Upper lobe of left lung (tissue), 6 donors: ENCODE measurements at regions not wholly inside any gene's neighbourhood (a gene's known extent, or its start where the extent isn't known, plus 50 kb on each side); places are given as distances from the start of the nearest gene placed in this dataset.

Source experiments
- ATAC-seq, 2 donors: fragments of 200-7000 bp; cut with Tn5 transposase; one replicate each; pipeline ENCODE4 v1.9.1; 2022; ENCODE audit warnings: mild to moderate bottlenecking in 2 of 2, moderate library complexity in 2 of 2; ENCODE audit not compliant: low FRiP score in 2 of 2
- DNase-seq, 2 donors: peaks; one replicate each; pipeline ENCODE4 v3.0.0-alpha.2; 2019 to 2020
- H3K27ac ChIP-seq, 4 donors: fragments of 200-600 bp; sonication (generic); one replicate each; pipeline ENCODE4 v1.5.1; 2016 to 2019
- H3K27me3 ChIP-seq, 4 donors: fragments of 200-600 bp; sonication (generic); one replicate each; pipeline ENCODE4 v1.5.1; 2017 to 2019
- H3K36me3 ChIP-seq, 4 donors: fragments of 200-600 bp; sonication (generic); one replicate each; pipeline ENCODE4 v1.5.1; 2016 to 2019
- H3K4me1 ChIP-seq, 4 donors: fragments of 200-600 bp; sonication (generic); one replicate each; pipeline ENCODE4 v1.5.1; 2018 to 2019
- H3K4me3 ChIP-seq, 4 donors: fragments of 200-600 bp; sonication (generic); one replicate each; pipeline ENCODE4 v1.5.1; 2017 to 2019; ENCODE audit warnings: mild to moderate bottlenecking in 2 of 4, moderate library complexity in 1 of 4
- H3K9me3 ChIP-seq, 4 donors: fragments of 200-600 bp; sonication (generic); one replicate each; pipeline ENCODE4 v1.5.1; 2018 to 2019
- EP300 ChIP-seq, 4 donors: sonication (generic); formaldehyde crosslinking; IDR thresholded peaks; one replicate each; pipeline ENCODE4 v1.5.1; 2017; ENCODE audit warnings: antibody characterized with exemption in 4 of 4, control low read depth in 2 of 4
- POLR2A ChIP-seq, 4 donors: fragments of 450-650 bp; IDR thresholded peaks; one replicate each; pipeline ENCODE4 v1.5.1; 2016 to 2017; ENCODE audit warnings: antibody characterized with exemption in 4 of 4, mild to moderate bottlenecking in 2 of 4
- POLR2AphosphoS5 ChIP-seq, 2 donors: sonication (generic); formaldehyde crosslinking; IDR thresholded peaks; one replicate each; pipeline ENCODE4 v1.5.1; 2017; ENCODE audit warnings: antibody characterized with exemption in 2 of 2
- WGBS, 2 donors: methylation state at CpG; one replicate each; pipeline ENCODE4 v1.1.5; 2017 to 2018; 5-methylcytosine and 5-hydroxymethylcytosine counted together
- TF ChIP-seq, protein P1 (sequence below), 6 experiments: fragments of 450-650 bp in 4 of 6; fragments of 200-600 bp in 2 of 6; sonication (generic) in 2 of 6; IDR thresholded peaks; one replicate each; pipeline ENCODE4 v1.5.1; 2016 to 2019; ENCODE audit warnings: antibody characterized with exemption in 6 of 6
- donor health status: DM: no; HTN: no; CAD: no; lungs with moderate emphysema.
- donor health status: DM: no; HTN: yes; CAD: no; lungs with severe emphysema.

DNA sequence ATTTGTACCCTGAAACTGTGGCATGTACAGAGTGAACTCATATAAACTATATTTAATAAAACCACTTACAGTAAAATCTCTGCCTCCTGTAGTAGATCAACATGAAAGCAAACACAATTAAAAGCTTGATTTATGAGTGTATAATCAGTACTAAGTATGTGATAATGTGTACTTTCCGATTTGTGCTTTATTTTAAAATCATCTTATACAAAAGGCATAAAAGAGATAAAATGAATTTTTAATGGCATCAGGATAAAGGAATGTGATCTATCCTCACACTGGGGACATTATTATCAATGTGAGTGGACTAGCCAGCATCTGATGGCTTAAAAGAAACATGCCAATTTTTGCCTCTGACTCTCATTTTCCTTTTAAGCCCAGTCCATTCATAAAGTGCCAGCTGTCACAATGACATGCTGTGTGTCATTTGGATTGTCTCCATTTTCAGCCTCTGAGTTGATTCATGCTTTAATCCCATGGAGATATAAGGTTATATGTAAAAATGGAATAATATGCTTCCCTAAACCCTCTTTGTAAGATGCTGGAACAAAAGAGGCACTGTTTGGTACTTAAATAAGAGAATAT lies 831.6 kb upstream of the EYS start:
- DNase-seq (no peak), ATAC-seq (no peak)
- no peak overlapping the region for H3K4me3 ChIP-seq
- H3K9me3 ChIP-seq: no peaks in the 10 kb centered on the region
- WGBS, 2 donors: 55 to 60% methylated on average over 1 of the region's 1 CpG
- H3K27ac ChIP-seq: no peak overlapping the region
- no peaks in the 10 kb centered on the region for H3K4me1 ChIP-seq
- no peaks in the 10 kb centered on the region for H3K36me3 ChIP-seq
- H3K27me3 ChIP-seq: no peaks in the 10 kb centered on the region
- TF ChIP-seq EP300 (IDR thresholded peaks at IDR 0.05) (no peak), POLR2AphosphoS5 (IDR thresholded peaks at IDR 0.05) (no peak), POLR2A (IDR thresholded peaks at IDR 0.05) (no peak)
- TF ChIP-seq, protein P1, sequence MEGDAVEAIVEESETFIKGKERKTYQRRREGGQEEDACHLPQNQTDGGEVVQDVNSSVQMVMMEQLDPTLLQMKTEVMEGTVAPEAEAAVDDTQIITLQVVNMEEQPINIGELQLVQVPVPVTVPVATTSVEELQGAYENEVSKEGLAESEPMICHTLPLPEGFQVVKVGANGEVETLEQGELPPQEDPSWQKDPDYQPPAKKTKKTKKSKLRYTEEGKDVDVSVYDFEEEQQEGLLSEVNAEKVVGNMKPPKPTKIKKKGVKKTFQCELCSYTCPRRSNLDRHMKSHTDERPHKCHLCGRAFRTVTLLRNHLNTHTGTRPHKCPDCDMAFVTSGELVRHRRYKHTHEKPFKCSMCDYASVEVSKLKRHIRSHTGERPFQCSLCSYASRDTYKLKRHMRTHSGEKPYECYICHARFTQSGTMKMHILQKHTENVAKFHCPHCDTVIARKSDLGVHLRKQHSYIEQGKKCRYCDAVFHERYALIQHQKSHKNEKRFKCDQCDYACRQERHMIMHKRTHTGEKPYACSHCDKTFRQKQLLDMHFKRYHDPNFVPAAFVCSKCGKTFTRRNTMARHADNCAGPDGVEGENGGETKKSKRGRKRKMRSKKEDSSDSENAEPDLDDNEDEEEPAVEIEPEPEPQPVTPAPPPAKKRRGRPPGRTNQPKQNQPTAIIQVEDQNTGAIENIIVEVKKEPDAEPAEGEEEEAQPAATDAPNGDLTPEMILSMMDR (IDR thresholded peaks at IDR 0.05): no peak

DNA sequence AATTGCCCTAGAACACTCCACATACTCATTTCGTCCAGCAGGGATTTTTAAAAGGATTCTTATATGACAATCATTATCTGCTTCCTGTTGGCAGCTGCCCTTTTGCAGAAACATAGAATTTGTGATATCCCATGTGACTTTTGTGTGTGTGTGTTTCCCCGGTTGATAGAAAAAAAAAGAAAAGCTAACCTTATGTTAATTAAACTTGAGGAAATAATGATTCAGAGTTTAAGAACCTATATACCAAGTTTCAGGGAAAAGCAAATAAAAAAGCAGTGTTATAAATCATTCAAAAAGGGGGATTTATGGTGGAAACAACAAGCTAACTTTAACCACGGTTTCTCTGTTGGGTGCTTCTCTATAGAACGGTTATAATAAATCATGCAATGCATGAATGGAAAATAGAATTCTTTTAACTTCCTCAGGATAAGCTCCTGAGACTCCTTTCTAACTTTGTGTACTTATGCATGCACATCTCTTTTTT lies 826.9 kb upstream of the EYS start:
- Histone ChIP-seq H3K27ac (no peak overlapping the region), H3K4me3 (no peak overlapping the region), H3K27me3 (no peaks in the 10 kb centered on the region), H3K9me3 (no peaks in the 10 kb centered on the region), H3K36me3 (no peaks in the 10 kb centered on the region), H3K4me1 (no peaks in the 10 kb centered on the region)
- no peak for DNase-seq
- ATAC-seq: no peak
- TF ChIP-seq, protein P1 (IDR thresholded peaks at IDR 0.05): no peak
- TF ChIP-seq POLR2AphosphoS5 (IDR thresholded peaks at IDR 0.05): no peak
- no peak for TF ChIP-seq EP300 (IDR thresholded peaks at IDR 0.05)
- no peak for TF ChIP-seq POLR2A (IDR thresholded peaks at IDR 0.05)
- 20 to 27% methylated on average over 4 of the region's 4 CpGs for WGBS, 2 donors

DNA sequence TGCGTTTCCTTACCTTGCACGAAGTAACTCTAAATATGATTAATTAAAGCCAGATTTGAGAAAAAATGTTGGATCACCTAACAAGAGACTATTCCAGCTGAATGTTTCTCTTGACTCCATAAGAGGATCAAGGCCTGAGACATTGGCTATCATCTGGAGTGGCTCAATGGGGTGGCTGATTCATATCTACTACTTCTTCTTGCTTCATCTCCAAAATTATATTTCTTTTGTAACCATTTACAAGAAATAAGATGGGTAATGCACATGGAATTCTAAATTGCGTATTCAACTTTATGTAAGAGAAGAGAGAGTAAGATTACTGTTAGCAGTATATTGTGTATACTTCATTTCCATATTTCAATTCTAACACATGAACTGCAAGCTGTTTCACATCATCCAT lies 819.0 kb upstream of the EYS start:
- no peak overlapping the region for H3K27ac ChIP-seq
- H3K9me3 ChIP-seq: no peaks in the 10 kb centered on the region
- DNase-seq (no peak), ATAC-seq (no peak)
- no peaks in the 10 kb centered on the region for H3K27me3 ChIP-seq
- WGBS, 2 donors: 92% methylated on average over 3 of the region's 3 CpGs
- TF ChIP-seq POLR2A (IDR thresholded peaks at IDR 0.05) (no peak), EP300 (IDR thresholded peaks at IDR 0.05) (no peak), POLR2AphosphoS5 (IDR thresholded peaks at IDR 0.05) (no peak)
- TF ChIP-seq, protein P1 (IDR thresholded peaks at IDR 0.05): no peak
- H3K4me1 ChIP-seq: no peaks in the 10 kb centered on the region
- H3K4me3 ChIP-seq: no peak overlapping the region
- no peaks in the 10 kb centered on the region for H3K36me3 ChIP-seq

DNA sequence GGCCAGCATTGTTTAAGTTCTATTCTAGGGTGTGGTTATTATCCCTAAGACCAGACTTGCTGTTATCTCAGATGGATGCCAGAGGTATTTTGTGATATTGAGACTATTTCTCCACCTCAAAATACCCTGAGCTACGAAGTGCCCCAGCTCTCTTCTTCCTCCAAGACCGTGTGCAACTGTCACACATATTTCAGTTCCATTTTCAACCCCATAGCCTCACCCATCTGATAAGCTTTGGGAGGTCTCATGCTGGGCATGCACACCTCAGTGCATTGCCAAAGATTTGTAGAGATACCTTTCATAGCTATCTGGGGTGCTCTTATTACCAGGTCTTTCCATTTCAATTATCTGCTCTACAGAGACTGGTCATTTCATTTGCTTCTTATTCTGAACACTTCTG lies 815.8 kb upstream of the EYS start:
- Histone ChIP-seq H3K36me3 (no peaks in the 10 kb centered on the region), H3K4me1 (no peaks in the 10 kb centered on the region), H3K27ac (no peak overlapping the region), H3K27me3 (no peaks in the 10 kb centered on the region), H3K4me3 (no peak overlapping the region), H3K9me3 (no peaks in the 10 kb centered on the region)
- DNase-seq (no peak), ATAC-seq (no peak)
- 55 to 69% methylated on average over 2 of the region's 2 CpGs for whole genome bisulfite sequencing, 2 donors
- no peak for TF ChIP-seq POLR2AphosphoS5 (IDR thresholded peaks at IDR 0.05)
- TF ChIP-seq POLR2A (IDR thresholded peaks at IDR 0.05): no peak
- TF ChIP-seq, protein P1 (IDR thresholded peaks at IDR 0.05): no peak
- TF ChIP-seq EP300 (IDR thresholded peaks at IDR 0.05): no peak

DNA sequence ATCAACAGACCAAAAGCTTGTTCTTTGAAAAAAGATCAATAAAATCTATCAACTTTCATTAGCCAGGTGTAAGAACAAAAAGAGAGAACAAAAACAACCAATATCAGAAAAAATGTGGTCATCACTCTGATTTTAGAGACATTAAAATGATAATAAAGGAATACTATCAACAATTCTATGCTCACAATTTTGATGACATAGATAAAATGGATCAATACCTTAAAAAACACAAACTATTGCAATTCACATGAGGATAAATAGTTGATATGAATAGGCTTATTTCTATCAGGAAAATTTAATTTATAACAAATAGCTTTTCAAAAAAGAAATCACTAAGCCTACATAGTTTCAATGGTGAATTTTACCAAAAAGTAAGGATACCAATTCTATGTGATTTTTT lies 809.4 kb upstream of the EYS start:
- H3K27me3 ChIP-seq: no peaks in the 10 kb centered on the region

More for the DNA sequence above, 809.4 kb upstream of the EYS start:
- DNase-seq (no peak), ATAC-seq (no peak)
- H3K27ac ChIP-seq: no peak overlapping the region
- TF ChIP-seq, protein P1 (IDR thresholded peaks at IDR 0.05): no peak
- no peak for TF ChIP-seq EP300 (IDR thresholded peaks at IDR 0.05)
- no peak for TF ChIP-seq POLR2AphosphoS5 (IDR thresholded peaks at IDR 0.05)
- TF ChIP-seq POLR2A (IDR thresholded peaks at IDR 0.05): no peak
- H3K9me3 ChIP-seq: no peaks in the 10 kb centered on the region
- no peaks in the 10 kb centered on the region for H3K4me1 ChIP-seq
- H3K36me3 ChIP-seq: no peaks in the 10 kb centered on the region
- H3K4me3 ChIP-seq: no peak overlapping the region
